Motor neuron (in vitro differentiated cells): ENCODE measurements at regions not wholly inside any gene's neighbourhood (a gene's known extent, or its start where the extent isn't known, plus 50 kb on each side); places are given as distances from the start of the nearest gene placed in this dataset.

Experiments used
- ATAC-seq, 8 experiments: fragments of 200-7000 bp; cut with Tn5 transposase; replicated peaks in 6 of 8; 2 replicates each; pipeline ENCODE4 v1.8.0; 2021; ENCODE audit warnings: mild to moderate bottlenecking in 8 of 8, moderate library complexity in 8 of 8
- H3K27ac ChIP-seq, 2 donors: fragments of 250-450 bp; sonication (Bioruptor Pico); 2 replicates each; pipeline ENCODE4 v1.9.0; 2021; ENCODE audit warnings: antibody characterized with exemption in 2 of 2, mild to moderate bottlenecking in 2 of 2, moderate library complexity in 1 of 2
- H3K4me1 ChIP-seq, 2 donors: fragments of 250-450 bp; sonication (Bioruptor Pico); replicated peaks in 1 of 2; 2 replicates each; pipeline ENCODE4 v1.6.1; 2021; ENCODE audit warnings: antibody characterized with exemption in 2 of 2, mild to moderate bottlenecking in 2 of 2, moderate library complexity in 1 of 2
- H3K4me3 ChIP-seq, 5 donors: fragments of 250-450 bp; sonication (Bioruptor Pico); 2 replicates each; pipeline ENCODE4 v1.9.0; 2021; ENCODE audit warnings: antibody characterized with exemption in 5 of 5, mild to moderate bottlenecking in 5 of 5, moderate library complexity in 4 of 5
- WGBS, 10 experiments: fragments of 450-650 bp; shearing (Covaris generic); methylation state at CpG; one replicate each; pipeline ENCODE4 v1.0.0; 2022; 5-methylcytosine and 5-hydroxymethylcytosine counted together
- in situ Hi-C, 9 experiments: fragments of 400-800 bp; cut with MboI; loops; one replicate each; pipeline ENCODE4 v1.15.0; 2021; ENCODE audit warnings: low sequenced_read_pairs in 9 of 9, low pct_unique_long_range_greater_than_20kb in 2 of 9; ENCODE audit not compliant: unreplicated experiment in 9 of 9

GRCh38 chrY:12087325-12087724 is 613.7 kb upstream of the USP9Y start:
- in situ Hi-C loops = no loop called here
- H3K4me3 ChIP-seq = no peak overlapping the region
- WGBS, 10 experiments = 0% methylated on average over 1 of the region's 1 CpG; no CpG with 5 or more reads in 9 of the 10 experiments
- ATAC-seq = peak in 1 of 8 experiments; percentile 45
- no peak overlapping the region for H3K27ac ChIP-seq
- H3K4me1 ChIP-seq = no peaks in the 10 kb centered on the region
